MG63 (cell line): ENCODE measurements at regions not wholly inside any gene's neighbourhood (a gene's known extent, or its start where the extent isn't known, plus 50 kb on each side); places are given as distances from the start of the nearest gene placed in this dataset.
"Not testable (repeated sequence)": the region's sequence is repeated elsewhere in the genome, so short reads cannot be mapped to it uniquely, and the experiment has no call there.

Experiments used
- DNase-seq: peaks from one replicate; pipeline ENCODE4 v3.0.0-alpha.2; 2020
- H3K27me3 ChIP-seq: fragments of 250-450 bp; sonication (Bioruptor Pico); 2 replicates; pipeline ENCODE4 v1.5.1; 2020; ENCODE audit warnings: mild to moderate bottlenecking, moderate library complexity
- H3K36me3 ChIP-seq: fragments of 250-450 bp; sonication (Bioruptor Pico); 2 replicates; pipeline ENCODE4 v1.5.1; 2020; ENCODE audit warnings: mild to moderate bottlenecking, moderate library complexity
- H3K4me3 ChIP-seq: fragments of 250-450 bp; sonication (Bioruptor Pico); 2 replicates; pipeline ENCODE4 v1.5.1; 2020; ENCODE audit warnings: mild to moderate bottlenecking, moderate library complexity
- H3K9me3 ChIP-seq: fragments of 250-450 bp; sonication (Bioruptor Pico); 2 replicates; pipeline ENCODE4 v1.5.1; 2020; ENCODE audit warnings: mild to moderate bottlenecking, moderate library complexity

GRCh38 chr14:83170165-83170564 lies 1636.5 kb upstream of the SEL1L start:
- no peak overlapping the region for H3K4me3 ChIP-seq
- no peaks in the 10 kb centered on the region for H3K36me3 ChIP-seq
- no peak for DNase-seq
- H3K27me3 ChIP-seq = no peaks in the 10 kb centered on the region
- no peaks in the 10 kb centered on the region for H3K9me3 ChIP-seq

GRCh38 chr14:83171761-83172160 lies 1638.1 kb upstream of the SEL1L start:
- Histone ChIP-seq H3K36me3 (no peaks in the 10 kb centered on the region), H3K9me3 (no peaks in the 10 kb centered on the region), H3K27me3 (no peaks in the 10 kb centered on the region), H3K4me3 (no peak overlapping the region)
- DNase-seq = no peak

GRCh38 chr14:83172363-83172762 lies 1638.7 kb upstream of the SEL1L start:
- Histone ChIP-seq H3K4me3 (no peak overlapping the region), H3K27me3 (no peaks in the 10 kb centered on the region), H3K9me3 (no peaks in the 10 kb centered on the region), H3K36me3 (no peaks in the 10 kb centered on the region)
- DNase-seq = no peak

GRCh38 chr14:83173687-83174086 lies 1640.0 kb upstream of the SEL1L start:
- Histone ChIP-seq H3K27me3 (no peaks in the 10 kb centered on the region), H3K36me3 (no peaks in the 10 kb centered on the region), H3K4me3 (no peak overlapping the region), H3K9me3 (no peaks in the 10 kb centered on the region)
- no peak for DNase-seq

GRCh38 chr14:83184531-83184930 lies 1650.9 kb upstream of the SEL1L start:
- Histone ChIP-seq H3K27me3 (no peaks in the 10 kb centered on the region), H3K9me3 (no peaks in the 10 kb centered on the region), H3K4me3 (no peak overlapping the region), H3K36me3 (no peaks in the 10 kb centered on the region)
- DNase-seq = no peak

GRCh38 chr14:83188311-83188710 lies 1654.7 kb upstream of the SEL1L start:
- H3K9me3 ChIP-seq, H3K4me3 ChIP-seq, DNase-seq, H3K36me3 ChIP-seq, H3K27me3 ChIP-seq: not testable (repeated sequence)

GRCh38 chr14:83196236-83196635 lies 1662.6 kb upstream of the SEL1L start:
- DNase-seq = no peak
- Histone ChIP-seq H3K4me3 (no peak overlapping the region), H3K27me3 (no peaks in the 10 kb centered on the region), H3K36me3 (no peaks in the 10 kb centered on the region), H3K9me3 (no peaks in the 10 kb centered on the region)

- DNase-seq = no peak
- no peaks in the 10 kb centered on the region for H3K27me3 ChIP-seq
- no peak overlapping the region for H3K4me3 ChIP-seq
- H3K9me3 ChIP-seq = no peaks in the 10 kb centered on the region
- no peaks in the 10 kb centered on the region for H3K36me3 ChIP-seq
Measured at GRCh38 chr14:83197271-83197670, 1663.6 kb upstream of the SEL1L start.

GRCh38 chr14:83207550-83207949 lies 1673.9 kb upstream of the SEL1L start:
- no peaks in the 10 kb centered on the region for H3K36me3 ChIP-seq
- DNase-seq = no peak
- no peaks in the 10 kb centered on the region for H3K27me3 ChIP-seq
- H3K9me3 ChIP-seq = no peaks in the 10 kb centered on the region
- no peak overlapping the region for H3K4me3 ChIP-seq

- Histone ChIP-seq H3K27me3 (no peaks in the 10 kb centered on the region), H3K4me3 (no peak overlapping the region), H3K36me3 (no peaks in the 10 kb centered on the region), H3K9me3 (no peaks in the 10 kb centered on the region)
- no peak for DNase-seq
Measured at GRCh38 chr14:83208341-83208740, 1674.7 kb upstream of the SEL1L start.

- H3K4me3 ChIP-seq = no peak overlapping the region
- no peaks in the 10 kb centered on the region for H3K36me3 ChIP-seq
- H3K27me3 ChIP-seq = no peaks in the 10 kb centered on the region
- no peaks in the 10 kb centered on the region for H3K9me3 ChIP-seq
- DNase-seq = peak; percentile 20
Measured at GRCh38 chr14:83217492-83217891, 1683.8 kb upstream of the SEL1L start.

GRCh38 chr14:83247924-83248639 lies 1714.4 kb upstream of the SEL1L start:
- Histone ChIP-seq H3K9me3 (no peaks in the 10 kb centered on the region), H3K27me3 (no peaks in the 10 kb centered on the region), H3K4me3 (no peak overlapping the region), H3K36me3 (no peaks in the 10 kb centered on the region)
- DNase-seq = no peak

- Histone ChIP-seq H3K9me3 (no peaks in the 10 kb centered on the region), H3K36me3 (no peaks in the 10 kb centered on the region), H3K4me3 (no peak overlapping the region), H3K27me3 (no peaks in the 10 kb centered on the region)
- DNase-seq = no peak
Measured at GRCh38 chr14:83251402-83251801, 1717.7 kb upstream of the SEL1L start.

- no peak for DNase-seq
- Histone ChIP-seq H3K4me3 (no peak overlapping the region), H3K36me3 (no peaks in the 10 kb centered on the region), H3K27me3 (no peaks in the 10 kb centered on the region), H3K9me3 (no peaks in the 10 kb centered on the region)
Measured at GRCh38 chr14:83253870-83254269, 1720.2 kb upstream of the SEL1L start.

GRCh38 chr14:83255015-83255726 lies 1721.5 kb upstream of the SEL1L start:
- Histone ChIP-seq H3K36me3 (no peaks in the 10 kb centered on the region), H3K9me3 (no peaks in the 10 kb centered on the region)
- DNase-seq = no peak

GRCh38 chr14:83255727-83256090 lies 1722.1 kb upstream of the SEL1L start:
- H3K4me3 ChIP-seq = no peak overlapping the region
- DNase-seq = no peak
- no peaks in the 10 kb centered on the region for H3K27me3 ChIP-seq
- no peaks in the 10 kb centered on the region for H3K36me3 ChIP-seq
- H3K9me3 ChIP-seq = no peaks in the 10 kb centered on the region

More at GRCh38 chr14:83255015-83255726, 1721.5 kb upstream of the SEL1L start:
- Histone ChIP-seq H3K4me3 (no peak overlapping the region), H3K27me3 (no peaks in the 10 kb centered on the region)

GRCh38 chr14:83257466-83258439 lies 1724.1 kb upstream of the SEL1L start:
- H3K4me3 ChIP-seq = no peak overlapping the region

More at GRCh38 chr14:83257466-83258439, 1724.1 kb upstream of the SEL1L start:
- no peak for DNase-seq
- Histone ChIP-seq H3K27me3 (no peaks in the 10 kb centered on the region), H3K9me3 (no peaks in the 10 kb centered on the region), H3K36me3 (no peaks in the 10 kb centered on the region)
